ENCODE measurements at regions not wholly inside any gene's neighbourhood (a gene's known extent, or its start where the extent isn't known, plus 50 kb on each side); places are given as distances from the start of the nearest gene placed in this dataset.

GRCh38 chr10:36195364-36195763 is 553.3 kb upstream of the FZD8 start:
- no peaks in the 10 kb centered on the region for H3F3A ChIP-seq (ENCODE audit: insufficient read depth, low read depth)
- no peaks in the 10 kb centered on the region for H3K4me1 ChIP-seq (replicated peaks; ENCODE audit: insufficient read depth)
- no peaks in the 10 kb centered on the region for H3K36me3 ChIP-seq (ENCODE audit: low read depth)
- intact Hi-C loops (cut with micrococcal nuclease; ENCODE audit: unreplicated experiment) = no loop called here
- no peak overlapping the region for H3K27ac ChIP-seq
- H3K4me3 ChIP-seq = no peak overlapping the region
- ChIA-PET POLR2A (ENCODE audit: unreplicated experiment) (no interaction called here), CTCF (no interaction called here)
- no peak overlapping the region for H3K4me2 ChIP-seq
- H3K27me3 ChIP-seq (ENCODE audit: insufficient read depth, low read depth) = no peaks in the 10 kb centered on the region
- no peak for TF ChIP-seq CTCF (conservative IDR thresholded peaks at IDR 0.05)
- no peak for TF ChIP-seq EZH2 (IDR thresholded peaks at IDR 0.05; ENCODE audit: low read depth)
- no TSS peak for BruUV-seq (replicated peaks)
- H4K20me1 ChIP-seq (ENCODE audit: insufficient read depth) = no peaks in the 10 kb centered on the region
- no peak overlapping the region for H2AFZ ChIP-seq
- no peaks in the 10 kb centered on the region for H3K9me2 ChIP-seq (ENCODE audit: insufficient read depth)
- H3K79me2 ChIP-seq (ENCODE audit: low read depth) = no peaks in the 10 kb centered on the region
- no peak for DNase-seq
- H3K9me3 ChIP-seq (ENCODE audit: insufficient read depth, low read depth) = no peaks in the 10 kb centered on the region

DNA sequence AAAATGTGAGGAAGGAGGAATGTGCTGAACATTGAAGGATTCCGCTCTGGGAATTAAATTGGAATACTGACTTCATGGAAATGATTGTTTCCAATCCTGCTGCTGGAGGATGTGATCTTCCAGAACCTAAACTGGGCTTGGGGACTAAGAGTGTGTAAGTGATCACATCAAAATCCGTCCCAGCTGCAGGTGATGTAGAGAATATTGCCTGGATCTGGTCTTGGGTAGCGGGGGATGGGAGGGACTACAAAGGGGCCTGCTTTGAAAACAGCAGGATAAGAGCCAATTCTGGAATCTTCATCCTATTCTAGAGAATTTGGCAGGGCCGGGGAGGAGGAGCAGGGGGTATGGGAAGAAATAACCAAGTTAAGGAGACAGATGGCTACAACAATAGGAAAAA is 552.2 kb upstream of the FZD8 start:
- no peaks in the 10 kb centered on the region for H3K4me1 ChIP-seq (replicated peaks; ENCODE audit: insufficient read depth)
- no peak overlapping the region for H3K4me3 ChIP-seq
- no peaks in the 10 kb centered on the region for H3K9me2 ChIP-seq (ENCODE audit: insufficient read depth)
- H3K27ac ChIP-seq = no peak overlapping the region
- H3K79me2 ChIP-seq (ENCODE audit: low read depth) = no peaks in the 10 kb centered on the region
- no peak for DNase-seq
- ChIA-PET CTCF (no interaction called here), POLR2A (ENCODE audit: unreplicated experiment) (no interaction called here)
- no peak overlapping the region for H2AFZ ChIP-seq
- no peaks in the 10 kb centered on the region for H3K36me3 ChIP-seq (ENCODE audit: low read depth)
- no peak overlapping the region for H3K4me2 ChIP-seq
- H4K20me1 ChIP-seq (ENCODE audit: insufficient read depth) = no peaks in the 10 kb centered on the region
- BruUV-seq (replicated peaks) = no TSS peak
- intact Hi-C loops (cut with micrococcal nuclease; ENCODE audit: unreplicated experiment) = no loop called here
- H3K27me3 ChIP-seq (ENCODE audit: insufficient read depth, low read depth) = no peaks in the 10 kb centered on the region
- H3F3A ChIP-seq (ENCODE audit: insufficient read depth, low read depth) = no peaks in the 10 kb centered on the region
- no peak for TF ChIP-seq CTCF (conservative IDR thresholded peaks at IDR 0.05)
- no peaks in the 10 kb centered on the region for H3K9me3 ChIP-seq (ENCODE audit: insufficient read depth, low read depth)

DNA sequence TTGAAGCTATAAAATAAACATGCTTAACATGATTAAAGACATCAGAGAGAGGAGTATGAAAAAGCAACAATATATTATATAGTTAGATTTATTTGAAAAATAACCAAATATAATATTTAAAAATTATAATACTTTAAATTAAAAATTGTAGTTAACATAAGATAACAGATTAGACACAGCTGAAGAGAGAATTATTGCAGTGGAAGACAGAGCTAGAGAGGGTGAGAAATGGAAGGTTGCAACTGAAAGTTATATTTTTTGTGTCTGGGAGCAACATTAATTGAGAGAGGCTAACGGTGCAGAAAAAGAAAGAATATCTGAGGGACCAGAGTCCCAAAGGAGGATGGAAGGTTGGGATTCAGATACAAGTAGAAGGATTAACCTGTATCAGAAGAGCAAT is 548.9 kb upstream of the FZD8 start:
- Histone ChIP-seq H2AFZ (no peak overlapping the region), H3K27ac (no peak overlapping the region), H3K4me2 (no peak overlapping the region), H3K27me3 (ENCODE audit: insufficient read depth, low read depth) (no peaks in the 10 kb centered on the region), H3K4me3 (no peak overlapping the region), H3K9me2 (ENCODE audit: insufficient read depth) (no peaks in the 10 kb centered on the region), H4K20me1 (ENCODE audit: insufficient read depth) (no peaks in the 10 kb centered on the region), H3K9me3 (ENCODE audit: insufficient read depth, low read depth) (no peaks in the 10 kb centered on the region), H3K36me3 (ENCODE audit: low read depth) (no peaks in the 10 kb centered on the region), H3K79me2 (ENCODE audit: low read depth) (no peaks in the 10 kb centered on the region), H3F3A (ENCODE audit: insufficient read depth, low read depth) (no peaks in the 10 kb centered on the region), H3K4me1 (replicated peaks; ENCODE audit: insufficient read depth) (no peaks in the 10 kb centered on the region)
- no peak for TF ChIP-seq CTCF (conservative IDR thresholded peaks at IDR 0.05)
- TF ChIP-seq EZH2 (IDR thresholded peaks at IDR 0.05; ENCODE audit: low read depth) = no peak
- intact Hi-C loops (cut with micrococcal nuclease; ENCODE audit: unreplicated experiment) = no loop called here
- no peak for DNase-seq
- BruUV-seq (replicated peaks) = no TSS peak
- ChIA-PET CTCF (no interaction called here), POLR2A (ENCODE audit: unreplicated experiment) (no interaction called here)
